Hepatocyte (in vitro differentiated cells): ENCODE measurements at regions not wholly inside any gene's neighbourhood (a gene's known extent, or its start where the extent isn't known, plus 50 kb on each side); places are given as distances from the start of the nearest gene placed in this dataset.
A peak's percentile ranks its signal among the peaks of the same experiment; 100 is the strongest.

Experiments used
- DNase-seq: peaks from one replicate; pipeline ENCODE4 v3.0.0-alpha.2; 2016; ENCODE audit warnings: low spot score
- H2AFZ ChIP-seq: fragments of 200-600 bp; sonication (generic); 2 replicates; pipeline ENCODE4 v1.6.0; 2016; ENCODE audit warnings: antibody characterized with exemption, mild to moderate bottlenecking
- H3K27ac ChIP-seq: fragments of 200-600 bp; sonication (generic); 2 replicates; pipeline ENCODE4 v1.5.1; 2016; ENCODE audit warnings: mild to moderate bottlenecking
- H3K27me3 ChIP-seq: fragments of 200-600 bp; sonication (generic); 2 replicates; pipeline ENCODE4 v1.6.1; 2016
- H3K36me3 ChIP-seq: fragments of 200-600 bp; sonication (generic); replicated peaks from 2 replicates; pipeline ENCODE4 v1.5.1; 2016; ENCODE audit warnings: low read depth; ENCODE audit not compliant: insufficient read depth
- H3K4me1 ChIP-seq: fragments of 200-600 bp; sonication (generic); 2 replicates; pipeline ENCODE4 v1.5.1; 2016; ENCODE audit warnings: mild to moderate bottlenecking, moderate library complexity; ENCODE audit not compliant: insufficient read depth
- H3K4me2 ChIP-seq: fragments of 200-600 bp; sonication (generic); 2 replicates; pipeline ENCODE4 v1.6.0; 2016
- H3K4me3 ChIP-seq: fragments of 200-600 bp; sonication (generic); 2 replicates; pipeline ENCODE4 v1.5.1; 2016; ENCODE audit warnings: mild to moderate bottlenecking
- H3K79me2 ChIP-seq: fragments of 200-600 bp; sonication (generic); 2 replicates; pipeline ENCODE4 v1.6.0; 2017; ENCODE audit warnings: mild to moderate bottlenecking
- H3K9me2 ChIP-seq: fragments of 200-600 bp; sonication (generic); replicated peaks from 2 replicates; pipeline ENCODE4 v1.6.0; 2017; ENCODE audit warnings: mild to moderate bottlenecking; ENCODE audit not compliant: insufficient read depth
- H3K9me3 ChIP-seq: fragments of 200-600 bp; sonication (generic); 2 replicates; pipeline ENCODE4 v1.5.1; 2016; ENCODE audit warnings: low read depth, mild to moderate bottlenecking
- H4K20me1 ChIP-seq: fragments of 200-600 bp; sonication (generic); 2 replicates; pipeline ENCODE4 v1.6.0; 2016; ENCODE audit warnings: mild to moderate bottlenecking; ENCODE audit not compliant: insufficient read depth, poor library complexity, severe bottlenecking
- CTCF ChIP-seq: fragments of 200-600 bp; sonication (generic); IDR thresholded peaks from 2 replicates; pipeline ENCODE4 v1.5.1; 2016; ENCODE audit warnings: antibody characterized with exemption, mild to moderate bottlenecking; ENCODE audit not compliant: poor library complexity
- EZH2 ChIP-seq: fragments of 200-600 bp; sonication (generic); IDR thresholded peaks from 2 replicates; pipeline ENCODE4 v1.6.1; 2016; ENCODE audit warnings: antibody characterized with exemption, mild to moderate bottlenecking, borderline replicate concordance
- EZH2phosphoT487 ChIP-seq: fragments of 200-600 bp; sonication (generic); IDR thresholded peaks from one replicate; pipeline ENCODE4 v1.6.1; 2018; ENCODE audit warnings: antibody characterized with exemption, mild to moderate bottlenecking, low read depth, moderate library complexity; ENCODE audit not compliant: unreplicated experiment, severe bottlenecking
- WGBS: methylation state at CpG from one replicate; pipeline ENCODE4 v1.1.6; 2016; ENCODE audit warnings: low lambda C conversion rate; ENCODE audit errors: missing lambda C conversion rate; 5-methylcytosine and 5-hydroxymethylcytosine counted together

DNA sequence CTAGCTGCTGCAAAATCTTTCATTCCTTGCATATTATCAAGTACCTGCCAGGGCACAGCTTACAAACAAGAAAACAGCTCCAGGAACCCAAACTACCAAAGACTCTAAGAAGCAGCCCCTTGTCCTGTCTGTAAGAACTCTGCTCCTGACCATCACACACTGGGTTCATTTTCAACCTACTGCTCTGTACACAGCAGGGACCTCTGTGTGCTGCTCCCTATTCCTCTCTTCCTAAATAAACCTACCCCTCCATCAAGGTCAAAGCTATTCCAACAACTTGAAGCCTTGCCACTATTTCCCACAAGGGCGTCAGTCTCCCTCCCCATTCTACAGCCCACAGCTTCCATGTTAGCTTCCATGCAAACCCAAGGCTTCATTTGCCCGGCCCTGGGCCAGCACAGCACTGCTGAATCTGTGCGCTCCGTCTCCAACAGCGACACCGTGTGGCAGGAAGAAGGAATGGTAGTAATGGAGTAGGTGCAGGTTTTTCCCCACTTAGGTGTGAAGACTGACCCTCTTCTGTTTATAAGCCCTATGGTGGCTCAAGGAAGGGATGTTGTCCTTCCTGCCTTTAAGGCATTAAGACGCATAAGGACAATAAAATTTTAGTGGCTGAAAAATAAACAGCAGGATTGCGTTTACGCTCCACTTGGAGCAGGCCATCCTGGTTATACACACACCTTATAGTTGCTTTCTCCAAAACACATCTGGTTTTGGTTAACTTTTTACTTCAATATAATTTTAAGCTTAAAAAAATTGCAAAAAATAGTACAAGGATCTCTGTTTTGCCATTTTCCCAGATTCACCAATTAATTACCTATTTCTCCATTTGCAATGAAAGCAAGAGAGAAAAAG is 115.2 kb upstream of the NXT1 start:
- Histone ChIP-seq H3K9me3 (no peaks in the 10 kb centered on the region), H3K4me1 (peaks cover 7% of the 10 kb centered on the region), H4K20me1 (no peaks in the 10 kb centered on the region), H3K27me3 (no peaks in the 10 kb centered on the region), H2AFZ (no peak overlapping the region), H3K4me2 (no peak overlapping the region), H3K9me2 (no peaks in the 10 kb centered on the region), H3K36me3 (no peaks in the 10 kb centered on the region), H3K4me3 (no peak overlapping the region), H3K79me2 (no peaks in the 10 kb centered on the region), H3K27ac (no peak overlapping the region)
- TF ChIP-seq CTCF (peak; percentile 86), EZH2 (no peak)
- 22% methylated on average over 9 of the region's 9 CpGs for WGBS
- DNase-seq: peak; percentile 72

DNA sequence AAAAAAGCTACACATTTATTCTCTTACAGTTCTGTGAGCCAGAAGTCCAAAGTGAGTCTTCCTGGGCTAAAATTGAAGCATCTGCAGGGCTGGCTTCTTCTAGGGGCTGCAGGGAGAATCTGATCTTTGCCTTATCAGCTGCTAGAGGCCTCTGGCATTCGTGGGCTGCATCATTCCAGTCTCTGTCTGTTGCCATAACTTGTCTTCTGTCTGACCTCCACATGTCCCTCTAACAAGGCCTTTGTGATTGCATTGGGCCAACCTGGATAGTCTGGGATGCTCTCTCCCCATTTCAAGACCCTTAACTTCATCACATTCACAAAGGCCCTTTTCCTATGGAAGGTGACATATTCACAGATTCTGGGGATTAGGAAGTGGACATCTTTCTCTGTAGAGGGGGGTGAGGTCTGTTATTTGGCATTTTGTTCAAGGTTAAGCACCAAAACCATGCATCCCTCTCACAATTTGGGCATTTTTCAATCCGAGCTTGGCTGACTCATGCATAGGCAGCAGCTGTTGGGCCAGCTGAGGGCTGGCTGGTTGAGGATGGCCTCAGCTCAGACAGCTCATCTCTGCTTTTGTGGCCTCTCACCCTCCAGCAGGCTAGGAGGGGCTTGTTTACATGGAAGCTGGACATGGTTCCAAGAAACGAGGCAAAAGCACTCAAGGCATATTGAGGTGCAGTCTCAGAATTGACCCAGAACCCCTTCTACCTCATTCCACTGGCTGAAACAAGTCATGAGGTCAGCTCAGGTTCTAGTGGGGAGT is 116.1 kb upstream of the NXT1 start:
- no peak overlapping the region for H2AFZ ChIP-seq
- H3K9me2 ChIP-seq: no peaks in the 10 kb centered on the region
- H4K20me1 ChIP-seq: no peaks in the 10 kb centered on the region
- TF ChIP-seq EZH2phosphoT487 (no peak), CTCF (no peak), EZH2 (no peak)
- WGBS: 67% methylated on average over 3 of the region's 3 CpGs
- no peak overlapping the region for H3K4me2 ChIP-seq
- H3K9me3 ChIP-seq: no peaks in the 10 kb centered on the region
- H3K4me1 ChIP-seq: peaks cover 7% of the 10 kb centered on the region
- no peak overlapping the region for H3K4me3 ChIP-seq
- no peak for DNase-seq
- no peak overlapping the region for H3K27ac ChIP-seq
- H3K79me2 ChIP-seq: no peaks in the 10 kb centered on the region
- H3K36me3 ChIP-seq: no peaks in the 10 kb centered on the region
- no peaks in the 10 kb centered on the region for H3K27me3 ChIP-seq

DNA sequence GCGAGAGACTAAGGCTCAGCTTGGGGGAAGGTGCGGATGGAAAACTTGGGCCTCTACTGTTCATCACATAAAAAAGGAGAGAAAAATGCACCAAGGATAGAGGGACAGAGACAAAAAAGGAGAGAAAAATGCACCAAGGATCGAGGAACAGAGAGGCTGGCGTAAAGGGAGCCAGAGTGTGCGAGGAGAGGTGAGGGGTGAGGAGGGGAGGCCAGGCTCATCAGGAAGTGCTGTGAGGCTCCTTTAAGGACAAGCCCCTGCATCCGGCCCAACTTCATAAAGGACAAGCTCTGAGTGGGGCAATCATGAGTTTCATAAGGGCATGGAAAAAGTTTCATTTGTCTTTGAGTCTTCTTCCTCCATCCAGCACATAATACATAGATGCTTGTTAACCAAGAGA is 117.2 kb upstream of the NXT1 start:
- Histone ChIP-seq H3K27ac (peak overlapping the region; percentile 88), H3K9me2 (no peaks in the 10 kb centered on the region), H3K4me3 (no peak overlapping the region), H3K79me2 (no peaks in the 10 kb centered on the region), H3K27me3 (no peaks in the 10 kb centered on the region), H3K36me3 (no peaks in the 10 kb centered on the region), H3K4me1 (peaks cover 11% of the 10 kb centered on the region), H2AFZ (no peak overlapping the region), H3K9me3 (no peaks in the 10 kb centered on the region), H4K20me1 (no peaks in the 10 kb centered on the region), H3K4me2 (no peak overlapping the region)
- no peak for DNase-seq
- TF ChIP-seq CTCF: no peak
- TF ChIP-seq EZH2: no peak
- no peak for TF ChIP-seq EZH2phosphoT487
- WGBS: 96% methylated on average over 6 of the region's 6 CpGs
